ENCODE measurements at regions not wholly inside any gene's neighbourhood (a gene's known extent, or its start where the extent isn't known, plus 50 kb on each side); places are given as distances from the start of the nearest gene placed in this dataset.

GRCh38 chr3:153615863-153616262, 453.8 kb downstream of the RAP2B start:
- no peak overlapping the region for H3K4me3 ChIP-seq (ENCODE audit: low read depth, low read length)
- no peak for TF ChIP-seq CTCF (conservative IDR thresholded peaks at IDR 0.05; ENCODE audit: low read depth, low read length)
- DNase-seq (ENCODE audit: low read depth): no peak

- DNase-seq (ENCODE audit: low read depth): no peak
- TF ChIP-seq CTCF (conservative IDR thresholded peaks at IDR 0.05; ENCODE audit: low read depth, low read length): no peak
- no peak overlapping the region for H3K4me3 ChIP-seq (ENCODE audit: low read depth, low read length)
Measured at GRCh38 chr3:153617463-153617862, 455.4 kb downstream of the RAP2B start.

- TF ChIP-seq CTCF (conservative IDR thresholded peaks at IDR 0.05; ENCODE audit: low read depth, low read length): no peak
- H3K4me3 ChIP-seq (ENCODE audit: low read depth, low read length): no peak overlapping the region
- DNase-seq (ENCODE audit: low read depth): no peak
Measured at GRCh38 chr3:153618176-153618575, 456.1 kb downstream of the RAP2B start.

- no peak for TF ChIP-seq CTCF (conservative IDR thresholded peaks at IDR 0.05; ENCODE audit: low read depth, low read length)
- H3K4me3 ChIP-seq (ENCODE audit: low read depth, low read length): no peak overlapping the region
- no peak for DNase-seq (ENCODE audit: low read depth)
Measured at GRCh38 chr3:153619268-153619667, 457.2 kb downstream of the RAP2B start.

GRCh38 chr3:153621953-153622352, 459.9 kb downstream of the RAP2B start:
- DNase-seq (ENCODE audit: low read depth): peak; percentile 14
- TF ChIP-seq CTCF (conservative IDR thresholded peaks at IDR 0.05; ENCODE audit: low read depth, low read length): no peak
- no peak overlapping the region for H3K4me3 ChIP-seq (ENCODE audit: low read depth, low read length)

GRCh38 chr3:153623834-153624233, 461.8 kb downstream of the RAP2B start:
- H3K4me3 ChIP-seq (ENCODE audit: low read depth, low read length): no peak overlapping the region
- no peak for TF ChIP-seq CTCF (conservative IDR thresholded peaks at IDR 0.05; ENCODE audit: low read depth, low read length)
- no peak for DNase-seq (ENCODE audit: low read depth)

- DNase-seq (ENCODE audit: low read depth): no peak
- no peak for TF ChIP-seq CTCF (conservative IDR thresholded peaks at IDR 0.05; ENCODE audit: low read depth, low read length)
- H3K4me3 ChIP-seq (ENCODE audit: low read depth, low read length): no peak overlapping the region
Measured at GRCh38 chr3:153624310-153625030, 462.4 kb downstream of the RAP2B start.

Data from choroid plexus epithelial cell (primary cell).